ENCODE measurements at regions not wholly inside any gene's neighbourhood (a gene's known extent, or its start where the extent isn't known, plus 50 kb on each side); places are given as distances from the start of the nearest gene placed in this dataset.

DNA sequence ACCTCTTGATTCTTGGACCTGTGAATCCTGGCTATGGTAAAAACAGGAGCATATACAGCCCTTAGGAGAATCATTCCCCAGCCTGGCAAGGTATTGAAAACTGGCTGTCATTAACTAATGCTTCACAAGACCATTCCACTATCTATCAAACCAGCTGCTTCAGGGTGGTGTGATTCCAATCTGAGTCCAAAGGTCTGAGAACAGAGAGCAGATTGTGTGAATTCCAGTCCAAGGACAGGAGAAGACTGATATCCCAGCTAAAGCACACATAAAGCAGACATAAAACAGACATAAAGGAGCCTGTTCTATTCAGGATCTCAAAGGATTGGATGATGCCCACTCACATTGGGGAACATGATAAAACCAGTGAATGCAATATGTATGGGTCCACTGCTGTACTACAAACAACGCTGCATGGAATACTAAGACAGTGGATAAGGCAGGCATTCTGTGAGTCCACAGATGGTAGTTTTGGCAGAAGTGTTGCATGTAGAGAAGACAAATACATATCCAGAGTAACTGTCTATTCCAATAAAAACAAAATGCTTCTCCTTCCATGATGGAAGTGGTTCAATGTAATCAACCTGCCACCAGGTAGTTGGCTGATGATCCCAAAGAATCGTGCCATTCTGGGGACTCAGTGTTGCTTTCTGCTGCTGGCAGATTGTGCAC is 363.9 kb downstream of the KCNJ3 start (continued):
- TF ChIP-seq, protein P1, sequence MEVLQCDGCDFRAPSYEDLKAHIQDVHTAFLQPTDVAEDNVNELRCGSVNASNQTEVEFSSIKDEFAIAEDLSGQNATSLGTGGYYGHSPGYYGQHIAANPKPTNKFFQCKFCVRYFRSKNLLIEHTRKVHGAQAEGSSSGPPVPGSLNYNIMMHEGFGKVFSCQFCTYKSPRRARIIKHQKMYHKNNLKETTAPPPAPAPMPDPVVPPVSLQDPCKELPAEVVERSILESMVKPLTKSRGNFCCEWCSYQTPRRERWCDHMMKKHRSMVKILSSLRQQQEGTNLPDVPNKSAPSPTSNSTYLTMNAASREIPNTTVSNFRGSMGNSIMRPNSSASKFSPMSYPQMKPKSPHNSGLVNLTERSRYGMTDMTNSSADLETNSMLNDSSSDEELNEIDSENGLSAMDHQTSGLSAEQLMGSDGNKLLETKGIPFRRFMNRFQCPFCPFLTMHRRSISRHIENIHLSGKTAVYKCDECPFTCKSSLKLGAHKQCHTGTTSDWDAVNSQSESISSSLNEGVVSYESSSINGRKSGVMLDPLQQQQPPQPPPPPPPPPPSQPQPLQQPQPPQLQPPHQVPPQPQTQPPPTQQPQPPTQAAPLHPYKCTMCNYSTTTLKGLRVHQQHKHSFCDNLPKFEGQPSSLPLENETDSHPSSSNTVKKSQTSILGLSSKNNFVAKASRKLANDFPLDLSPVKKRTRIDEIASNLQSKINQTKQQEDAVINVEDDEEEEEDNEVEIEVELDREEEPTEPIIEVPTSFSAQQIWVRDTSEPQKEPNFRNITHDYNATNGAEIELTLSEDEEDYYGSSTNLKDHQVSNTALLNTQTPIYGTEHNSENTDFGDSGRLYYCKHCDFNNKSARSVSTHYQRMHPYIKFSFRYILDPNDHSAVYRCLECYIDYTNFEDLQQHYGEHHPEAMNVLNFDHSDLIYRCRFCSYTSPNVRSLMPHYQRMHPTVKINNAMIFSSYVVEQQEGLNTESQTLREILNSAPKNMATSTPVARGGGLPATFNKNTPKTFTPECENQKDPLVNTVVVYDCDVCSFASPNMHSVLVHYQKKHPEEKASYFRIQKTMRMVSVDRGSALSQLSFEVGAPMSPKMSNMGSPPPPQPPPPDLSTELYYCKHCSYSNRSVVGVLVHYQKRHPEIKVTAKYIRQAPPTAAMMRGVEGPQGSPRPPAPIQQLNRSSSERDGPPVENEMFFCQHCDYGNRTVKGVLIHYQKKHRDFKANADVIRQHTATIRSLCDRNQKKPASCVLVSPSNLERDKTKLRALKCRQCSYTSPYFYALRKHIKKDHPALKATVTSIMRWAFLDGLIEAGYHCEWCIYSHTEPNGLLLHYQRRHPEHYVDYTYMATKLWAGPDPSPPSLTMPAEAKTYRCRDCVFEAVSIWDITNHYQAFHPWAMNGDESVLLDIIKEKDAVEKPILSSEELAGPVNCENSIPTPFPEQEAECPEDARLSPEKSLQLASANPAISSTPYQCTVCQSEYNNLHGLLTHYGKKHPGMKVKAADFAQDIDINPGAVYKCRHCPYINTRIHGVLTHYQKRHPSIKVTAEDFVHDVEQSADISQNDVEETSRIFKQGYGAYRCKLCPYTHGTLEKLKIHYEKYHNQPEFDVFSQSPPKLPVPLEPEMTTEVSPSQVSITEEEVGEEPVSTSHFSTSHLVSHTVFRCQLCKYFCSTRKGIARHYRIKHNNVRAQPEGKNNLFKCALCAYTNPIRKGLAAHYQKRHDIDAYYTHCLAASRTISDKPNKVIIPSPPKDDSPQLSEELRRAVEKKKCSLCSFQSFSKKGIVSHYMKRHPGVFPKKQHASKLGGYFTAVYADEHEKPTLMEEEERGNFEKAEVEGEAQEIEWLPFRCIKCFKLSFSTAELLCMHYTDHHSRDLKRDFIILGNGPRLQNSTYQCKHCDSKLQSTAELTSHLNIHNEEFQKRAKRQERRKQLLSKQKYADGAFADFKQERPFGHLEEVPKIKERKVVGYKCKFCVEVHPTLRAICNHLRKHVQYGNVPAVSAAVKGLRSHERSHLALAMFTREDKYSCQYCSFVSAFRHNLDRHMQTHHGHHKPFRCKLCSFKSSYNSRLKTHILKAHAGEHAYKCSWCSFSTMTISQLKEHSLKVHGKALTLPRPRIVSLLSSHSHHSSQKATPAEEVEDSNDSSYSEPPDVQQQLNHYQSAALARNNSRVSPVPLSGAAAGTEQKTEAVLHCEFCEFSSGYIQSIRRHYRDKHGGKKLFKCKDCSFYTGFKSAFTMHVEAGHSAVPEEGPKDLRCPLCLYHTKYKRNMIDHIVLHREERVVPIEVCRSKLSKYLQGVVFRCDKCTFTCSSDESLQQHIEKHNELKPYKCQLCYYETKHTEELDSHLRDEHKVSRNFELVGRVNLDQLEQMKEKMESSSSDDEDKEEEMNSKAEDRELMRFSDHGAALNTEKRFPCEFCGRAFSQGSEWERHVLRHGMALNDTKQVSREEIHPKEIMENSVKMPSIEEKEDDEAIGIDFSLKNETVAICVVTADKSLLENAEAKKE (CRISPR knock-in tag; IDR thresholded peaks at IDR 0.05) = no peak
- TF ChIP-seq EZH2 (IDR thresholded peaks at IDR 0.05; ENCODE audit: low read depth, unreplicated experiment) = no peak
- TF ChIP-seq, protein P2, sequence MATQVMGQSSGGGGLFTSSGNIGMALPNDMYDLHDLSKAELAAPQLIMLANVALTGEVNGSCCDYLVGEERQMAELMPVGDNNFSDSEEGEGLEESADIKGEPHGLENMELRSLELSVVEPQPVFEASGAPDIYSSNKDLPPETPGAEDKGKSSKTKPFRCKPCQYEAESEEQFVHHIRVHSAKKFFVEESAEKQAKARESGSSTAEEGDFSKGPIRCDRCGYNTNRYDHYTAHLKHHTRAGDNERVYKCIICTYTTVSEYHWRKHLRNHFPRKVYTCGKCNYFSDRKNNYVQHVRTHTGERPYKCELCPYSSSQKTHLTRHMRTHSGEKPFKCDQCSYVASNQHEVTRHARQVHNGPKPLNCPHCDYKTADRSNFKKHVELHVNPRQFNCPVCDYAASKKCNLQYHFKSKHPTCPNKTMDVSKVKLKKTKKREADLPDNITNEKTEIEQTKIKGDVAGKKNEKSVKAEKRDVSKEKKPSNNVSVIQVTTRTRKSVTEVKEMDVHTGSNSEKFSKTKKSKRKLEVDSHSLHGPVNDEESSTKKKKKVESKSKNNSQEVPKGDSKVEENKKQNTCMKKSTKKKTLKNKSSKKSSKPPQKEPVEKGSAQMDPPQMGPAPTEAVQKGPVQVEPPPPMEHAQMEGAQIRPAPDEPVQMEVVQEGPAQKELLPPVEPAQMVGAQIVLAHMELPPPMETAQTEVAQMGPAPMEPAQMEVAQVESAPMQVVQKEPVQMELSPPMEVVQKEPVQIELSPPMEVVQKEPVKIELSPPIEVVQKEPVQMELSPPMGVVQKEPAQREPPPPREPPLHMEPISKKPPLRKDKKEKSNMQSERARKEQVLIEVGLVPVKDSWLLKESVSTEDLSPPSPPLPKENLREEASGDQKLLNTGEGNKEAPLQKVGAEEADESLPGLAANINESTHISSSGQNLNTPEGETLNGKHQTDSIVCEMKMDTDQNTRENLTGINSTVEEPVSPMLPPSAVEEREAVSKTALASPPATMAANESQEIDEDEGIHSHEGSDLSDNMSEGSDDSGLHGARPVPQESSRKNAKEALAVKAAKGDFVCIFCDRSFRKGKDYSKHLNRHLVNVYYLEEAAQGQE (IDR thresholded peaks at IDR 0.05; ENCODE audit: unreplicated experiment) = no peak
- no peak for TF ChIP-seq NANOG (IDR thresholded peaks at IDR 0.05; ENCODE audit: borderline replicate concordance)
- TF ChIP-seq STAT1 (IDR thresholded peaks at IDR 0.05; ENCODE audit: unreplicated experiment) = no peak
- no peak for TF ChIP-seq POLR2AphosphoS5 (IDR thresholded peaks at IDR 0.05; ENCODE audit: low read depth)
- no peak for TF ChIP-seq ZNF331 (CRISPR knock-in tag; IDR thresholded peaks at IDR 0.05; ENCODE audit: low read depth)

All from GM23338 (cell line).